ENCODE measurements at regions not wholly inside any gene's neighbourhood (a gene's known extent, or its start where the extent isn't known, plus 50 kb on each side); places are given as distances from the start of the nearest gene placed in this dataset.

GRCh38 chr12:13435235-13435933, 238.9 kb downstream of the EMP1 start:
- no peaks in the 10 kb centered on the region for H3K36me3 ChIP-seq (ENCODE audit: control insufficient read depth in 5 of 5, insufficient read depth in 5 of 5, low read length in 5 of 5)
- H3K4me1 ChIP-seq (ENCODE audit: control insufficient read depth in 5 of 5, insufficient read depth in 5 of 5, low read length in 5 of 5): peaks cover 0 to 45% (median 18%) of the 10 kb centered on the region in 5 donors

DNA sequence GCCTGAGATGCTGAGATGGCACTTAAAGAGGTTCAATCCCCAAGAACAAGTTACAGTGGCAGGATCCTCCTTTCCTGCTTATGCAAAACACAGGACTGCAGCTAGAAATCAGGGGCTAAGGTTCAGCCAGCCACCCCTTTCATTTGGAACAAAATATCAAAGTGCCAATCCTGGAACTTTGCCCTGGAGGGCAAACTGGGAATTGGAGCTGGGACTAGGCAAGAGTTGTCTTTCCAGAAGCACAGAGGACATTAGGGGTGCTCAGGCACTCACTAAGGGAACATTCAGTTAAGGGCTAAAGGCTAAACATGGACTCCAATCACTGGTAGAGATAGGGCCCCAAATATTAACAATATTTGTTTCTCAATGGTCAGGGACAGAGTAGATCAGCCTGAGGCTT, 237.2 kb downstream of the EMP1 start:
- Histone ChIP-seq H3K9me3 (ENCODE audit: control insufficient read depth in 5 of 5, low read length in 5 of 5) (no peaks in the 10 kb centered on the region), H3K4me1 (ENCODE audit: control insufficient read depth in 5 of 5, insufficient read depth in 5 of 5, low read length in 5 of 5) (peaks cover 2 to 46% (median 19%) of the 10 kb centered on the region in 5 donors), H3K27ac (ENCODE audit: low read depth, low read length) (no peak overlapping the region), H3K36me3 (ENCODE audit: control insufficient read depth in 5 of 5, insufficient read depth in 5 of 5, low read length in 5 of 5) (no peaks in the 10 kb centered on the region), H3K4me3 (ENCODE audit: low read depth in 1 of 5, low read length in 5 of 5) (no peak overlapping the region), H3K27me3 (ENCODE audit: control insufficient read depth in 5 of 5, insufficient read depth in 4 of 5, low read length in 5 of 5) (no peaks in the 10 kb centered on the region), H3K9ac (ENCODE audit: low read length in 5 of 5) (no peak overlapping the region)

More at GRCh38 chr12:13435235-13435933, 238.9 kb downstream of the EMP1 start:
- peak overlapping the region; percentile 71 for H3K27ac ChIP-seq (ENCODE audit: low read depth, low read length)
- no peak overlapping the region for H3K9ac ChIP-seq (ENCODE audit: low read length in 5 of 5)
- no peaks in the 10 kb centered on the region for H3K9me3 ChIP-seq (ENCODE audit: control insufficient read depth in 5 of 5, low read length in 5 of 5)
- no peak overlapping the region for H3K4me3 ChIP-seq (ENCODE audit: low read depth in 1 of 5, low read length in 5 of 5)
- H3K27me3 ChIP-seq (ENCODE audit: control insufficient read depth in 5 of 5, insufficient read depth in 4 of 5, low read length in 5 of 5): no peaks in the 10 kb centered on the region

GRCh38 chr12:13431041-13431440, 234.5 kb downstream of the EMP1 start:
- Histone ChIP-seq H3K27ac (ENCODE audit: low read depth, low read length) (no peak overlapping the region), H3K9ac (ENCODE audit: low read length in 5 of 5) (no peak overlapping the region), H3K9me3 (ENCODE audit: control insufficient read depth in 5 of 5, low read length in 5 of 5) (peaks cover 0 to 8% (median 5%) of the 10 kb centered on the region in 5 donors), H3K27me3 (ENCODE audit: control insufficient read depth in 5 of 5, insufficient read depth in 4 of 5, low read length in 5 of 5) (no peaks in the 10 kb centered on the region), H3K4me1 (ENCODE audit: control insufficient read depth in 5 of 5, insufficient read depth in 5 of 5, low read length in 5 of 5) (peaks cover 2 to 31% (median 5%) of the 10 kb centered on the region in 5 donors), H3K4me3 (ENCODE audit: low read depth in 1 of 5, low read length in 5 of 5) (no peak overlapping the region), H3K36me3 (ENCODE audit: control insufficient read depth in 5 of 5, insufficient read depth in 5 of 5, low read length in 5 of 5) (no peaks in the 10 kb centered on the region)

GRCh38 chr12:13428538-13429265, 232.2 kb downstream of the EMP1 start:
- H3K27ac ChIP-seq (ENCODE audit: low read depth, low read length): no peak overlapping the region

GRCh38 chr12:13425766-13426165, 229.2 kb downstream of the EMP1 start:
- Histone ChIP-seq H3K27me3 (ENCODE audit: control insufficient read depth in 5 of 5, insufficient read depth in 4 of 5, low read length in 5 of 5) (no peaks in the 10 kb centered on the region), H3K4me1 (ENCODE audit: control insufficient read depth in 5 of 5, insufficient read depth in 5 of 5, low read length in 5 of 5) (peaks cover 0 to 13% (median 5%) of the 10 kb centered on the region in 5 donors), H3K36me3 (ENCODE audit: control insufficient read depth in 5 of 5, insufficient read depth in 5 of 5, low read length in 5 of 5) (no peaks in the 10 kb centered on the region), H3K4me3 (ENCODE audit: low read depth in 1 of 5, low read length in 5 of 5) (no peak overlapping the region), H3K27ac (ENCODE audit: low read depth, low read length) (no peak overlapping the region), H3K9ac (ENCODE audit: low read length in 5 of 5) (no peak overlapping the region), H3K9me3 (ENCODE audit: control insufficient read depth in 5 of 5, low read length in 5 of 5) (peaks cover 0 to 8% (median 5%) of the 10 kb centered on the region in 5 donors)

More at GRCh38 chr12:13428538-13429265, 232.2 kb downstream of the EMP1 start:
- Histone ChIP-seq H3K4me1 (ENCODE audit: control insufficient read depth in 5 of 5, insufficient read depth in 5 of 5, low read length in 5 of 5) (peaks cover 0 to 17% (median 5%) of the 10 kb centered on the region in 5 donors), H3K36me3 (ENCODE audit: control insufficient read depth in 5 of 5, insufficient read depth in 5 of 5, low read length in 5 of 5) (no peaks in the 10 kb centered on the region), H3K27me3 (ENCODE audit: control insufficient read depth in 5 of 5, insufficient read depth in 4 of 5, low read length in 5 of 5) (no peaks in the 10 kb centered on the region), H3K9me3 (ENCODE audit: control insufficient read depth in 5 of 5, low read length in 5 of 5) (peaks cover 0 to 8% (median 5%) of the 10 kb centered on the region in 5 donors), H3K9ac (ENCODE audit: low read length in 5 of 5) (no peak overlapping the region), H3K4me3 (ENCODE audit: low read depth in 1 of 5, low read length in 5 of 5) (no peak overlapping the region)

- Histone ChIP-seq H3K4me3 (ENCODE audit: low read depth in 1 of 5, low read length in 5 of 5) (no peak overlapping the region), H3K27me3 (ENCODE audit: control insufficient read depth in 5 of 5, insufficient read depth in 4 of 5, low read length in 5 of 5) (no peaks in the 10 kb centered on the region), H3K9ac (ENCODE audit: low read length in 5 of 5) (no peak overlapping the region), H3K36me3 (ENCODE audit: control insufficient read depth in 5 of 5, insufficient read depth in 5 of 5, low read length in 5 of 5) (no peaks in the 10 kb centered on the region), H3K4me1 (ENCODE audit: control insufficient read depth in 5 of 5, insufficient read depth in 5 of 5, low read length in 5 of 5) (peaks cover 0 to 2% (median 0%) of the 10 kb centered on the region in 5 donors), H3K9me3 (ENCODE audit: control insufficient read depth in 5 of 5, low read length in 5 of 5) (no peaks in the 10 kb centered on the region), H3K27ac (ENCODE audit: low read depth, low read length) (no peak overlapping the region)
Measured at GRCh38 chr12:13422291-13422690, 225.8 kb downstream of the EMP1 start.

- Histone ChIP-seq H3K36me3 (ENCODE audit: control insufficient read depth in 5 of 5, insufficient read depth in 5 of 5, low read length in 5 of 5) (no peaks in the 10 kb centered on the region), H3K27ac (ENCODE audit: low read depth, low read length) (no peak overlapping the region), H3K27me3 (ENCODE audit: control insufficient read depth in 5 of 5, insufficient read depth in 4 of 5, low read length in 5 of 5) (no peaks in the 10 kb centered on the region), H3K4me1 (ENCODE audit: control insufficient read depth in 5 of 5, insufficient read depth in 5 of 5, low read length in 5 of 5) (no peaks in the 10 kb centered on the region), H3K9me3 (ENCODE audit: control insufficient read depth in 5 of 5, low read length in 5 of 5) (no peaks in the 10 kb centered on the region), H3K4me3 (ENCODE audit: low read depth in 1 of 5, low read length in 5 of 5) (no peak overlapping the region), H3K9ac (ENCODE audit: low read length in 5 of 5) (no peak overlapping the region)
Measured at GRCh38 chr12:13417516-13417915, 221.0 kb downstream of the EMP1 start.

- no peak overlapping the region for H3K9ac ChIP-seq (ENCODE audit: low read length in 5 of 5)
- no peaks in the 10 kb centered on the region for H3K4me1 ChIP-seq (ENCODE audit: control insufficient read depth in 5 of 5, insufficient read depth in 5 of 5, low read length in 5 of 5)
- no peak overlapping the region for H3K4me3 ChIP-seq (ENCODE audit: low read depth in 1 of 5, low read length in 5 of 5)
- H3K36me3 ChIP-seq (ENCODE audit: control insufficient read depth in 5 of 5, insufficient read depth in 5 of 5, low read length in 5 of 5): no peaks in the 10 kb centered on the region
- no peaks in the 10 kb centered on the region for H3K27me3 ChIP-seq (ENCODE audit: control insufficient read depth in 5 of 5, insufficient read depth in 4 of 5, low read length in 5 of 5)
- no peak overlapping the region for H3K27ac ChIP-seq (ENCODE audit: low read depth, low read length)
- H3K9me3 ChIP-seq (ENCODE audit: control insufficient read depth in 5 of 5, low read length in 5 of 5): peaks cover 0 to 14% (median 11%) of the 10 kb centered on the region in 5 donors
Measured at GRCh38 chr12:13411287-13411686, 214.8 kb downstream of the EMP1 start.

- Histone ChIP-seq H3K27me3 (ENCODE audit: control insufficient read depth in 5 of 5, insufficient read depth in 4 of 5, low read length in 5 of 5) (no peaks in the 10 kb centered on the region), H3K4me1 (ENCODE audit: control insufficient read depth in 5 of 5, insufficient read depth in 5 of 5, low read length in 5 of 5) (peaks cover 0 to 8% (median 0%) of the 10 kb centered on the region in 5 donors), H3K36me3 (ENCODE audit: control insufficient read depth in 5 of 5, insufficient read depth in 5 of 5, low read length in 5 of 5) (no peaks in the 10 kb centered on the region), H3K27ac (ENCODE audit: low read depth, low read length) (no peak overlapping the region), H3K9me3 (ENCODE audit: control insufficient read depth in 5 of 5, low read length in 5 of 5) (peaks cover 0 to 10% (median 7%) of the 10 kb centered on the region in 5 donors), H3K4me3 (ENCODE audit: low read depth in 1 of 5, low read length in 5 of 5) (no peak overlapping the region), H3K9ac (ENCODE audit: low read length in 5 of 5) (no peak overlapping the region)
Measured at GRCh38 chr12:13405961-13406703, 209.6 kb downstream of the EMP1 start.

Data from subcutaneous abdominal adipose tissue (tissue), 5 donors.